Thoracic aorta (tissue), 2 donors: ENCODE measurements at regions not wholly inside any gene's neighbourhood (a gene's known extent, or its start where the extent isn't known, plus 50 kb on each side); places are given as distances from the start of the nearest gene placed in this dataset.

Source experiments
- ATAC-seq: fragments of 150-250 bp; one replicate; pipeline ENCODE4 v1.8.0; 2017; ENCODE audit warnings: low read depth; ENCODE audit not compliant: insufficient number of reproducible peaks, low FRiP score
- DNase-seq: peaks from one replicate; pipeline ENCODE4 v3.0.0-alpha.2; 2020; ENCODE audit warnings: low spot score
- H3K27ac ChIP-seq, 2 donors: fragments of 200-600 bp; sonication (generic); 1 replicate in 1 of 2; 2 replicates in 1 of 2; pipeline ENCODE4 v1.5.1; 2016; ENCODE audit warnings: mild to moderate bottlenecking in 2 of 2, moderate library complexity in 2 of 2
- H3K27me3 ChIP-seq: fragments of 200-600 bp; sonication (generic); replicated peaks from 2 replicates; pipeline ENCODE4 v1.6.0; 2016; ENCODE audit warnings: mild to moderate bottlenecking; ENCODE audit not compliant: insufficient read depth
- H3K36me3 ChIP-seq: fragments of 200-600 bp; sonication (generic); one replicate; pipeline ENCODE4 v1.5.1; 2016
- H3K4me1 ChIP-seq, 2 donors: fragments of 200-600 bp; sonication (generic); 1 replicate in 1 of 2; 2 replicates in 1 of 2; pipeline versions ENCODE4 v1.5.1 to v1.6.0; 2016; ENCODE audit warnings: low read depth in 2 of 2, mild to moderate bottlenecking in 1 of 2; ENCODE audit not compliant: control insufficient read depth in 1 of 2
- H3K4me3 ChIP-seq: fragments of 200-600 bp; sonication (generic); 2 replicates; pipeline ENCODE4 v1.5.1; 2016; ENCODE audit warnings: mild to moderate bottlenecking
- H3K9me3 ChIP-seq: fragments of 200-600 bp; sonication (generic); 2 replicates; pipeline ENCODE4 v1.5.1; 2016
- CTCF ChIP-seq: fragments of 200-600 bp; sonication (generic); IDR thresholded peaks from one replicate; pipeline ENCODE4 v1.5.1; 2019; ENCODE audit warnings: antibody characterized with exemption

GRCh38 chr3:72152551-72153476 lies 367.9 kb upstream of the PROK2 start:
- DNase-seq (peak; percentile 48), ATAC-seq (no peak)
- Histone ChIP-seq H3K36me3 (no peaks in the 10 kb centered on the region), H3K4me1 (peaks cover 19 to 47% of the 10 kb centered on the region in 2 donors), H3K27ac (peak overlapping the region; percentile 43 to 66), H3K4me3 (peak overlapping the region; percentile 60), H3K27me3 (no peaks in the 10 kb centered on the region), H3K9me3 (no peaks in the 10 kb centered on the region)
- TF ChIP-seq CTCF = no peak

GRCh38 chr3:72151465-72152238 lies 366.7 kb upstream of the PROK2 start:
- H3K9me3 ChIP-seq = no peaks in the 10 kb centered on the region
- DNase-seq (no peak), ATAC-seq (no peak)
- no peak for TF ChIP-seq CTCF
- no peak overlapping the region for H3K27ac ChIP-seq
- no peak overlapping the region for H3K4me3 ChIP-seq
- no peaks in the 10 kb centered on the region for H3K27me3 ChIP-seq
- H3K4me1 ChIP-seq = peaks cover 19 to 47% of the 10 kb centered on the region in 2 donors
- H3K36me3 ChIP-seq = no peaks in the 10 kb centered on the region

- H3K27ac ChIP-seq = no peak overlapping the region
Measured at GRCh38 chr3:72150634-72151412, 365.9 kb upstream of the PROK2 start.

GRCh38 chr3:72149645-72150300 lies 364.8 kb upstream of the PROK2 start:
- no peak overlapping the region for H3K27ac ChIP-seq
- peaks cover 13 to 47% of the 10 kb centered on the region in 2 donors for H3K4me1 ChIP-seq
- H3K4me3 ChIP-seq = no peak overlapping the region
- H3K36me3 ChIP-seq = no peaks in the 10 kb centered on the region
- H3K9me3 ChIP-seq = no peaks in the 10 kb centered on the region
- ATAC-seq (no peak), DNase-seq (no peak)
- H3K27me3 ChIP-seq = no peaks in the 10 kb centered on the region
- no peak for TF ChIP-seq CTCF

More at GRCh38 chr3:72150634-72151412, 365.9 kb upstream of the PROK2 start:
- Histone ChIP-seq H3K9me3 (no peaks in the 10 kb centered on the region), H3K27me3 (no peaks in the 10 kb centered on the region), H3K36me3 (no peaks in the 10 kb centered on the region), H3K4me3 (no peak overlapping the region), H3K4me1 (peaks cover 16 to 46% of the 10 kb centered on the region in 2 donors)
- no peak for DNase-seq
- no peak for TF ChIP-seq CTCF
- no peak for ATAC-seq
